Pancreas (tissue), 10 donors: ENCODE measurements at regions not wholly inside any gene's neighbourhood (a gene's known extent, or its start where the extent isn't known, plus 50 kb on each side); places are given as distances from the start of the nearest gene placed in this dataset.
"Not testable (repeated sequence)": the region's sequence is repeated elsewhere in the genome, so short reads cannot be mapped to it uniquely, and the experiment has no call there.

Experiments
- ATAC-seq, 4 donors: fragments of 200-7000 bp; cut with Tn5 transposase; one replicate each; pipeline versions ENCODE4 v1.8.0 to v1.9.1; 2020; ENCODE audit warnings: mild to moderate bottlenecking in 4 of 4, moderate library complexity in 4 of 4
- DNase-seq, 6 donors: peaks; one replicate each; pipeline ENCODE4 v3.0.0-alpha.2; 2020
- FAIRE-seq: peaks from 2 replicates; lab custom pipeline; 2012; peaks lifted over from hg19 to GRCh38; lab: Jason Lieb, UNC
- H3K27ac ChIP-seq, 4 donors: fragments of 200-600 bp; sonication (generic); 1 replicate in 3 of 4; 2 replicates in 1 of 4; pipeline versions ENCODE4 v1.5.0 to v1.8.0; 2020
- H3K27me3 ChIP-seq, 4 donors: fragments of 200-600 bp; one replicate each; pipeline ENCODE4 v1.8.0; 2021
- H3K36me3 ChIP-seq, 3 donors: fragments of 200-600 bp; sonication (generic) in 1 of 3; one replicate each; pipeline versions ENCODE4 v1.5.0 to v1.8.0; 2020 to 2021
- H3K4me1 ChIP-seq, 3 donors: fragments of 200-600 bp; one replicate each; pipeline ENCODE4 v1.8.0; 2021
- H3K4me3 ChIP-seq, 4 donors: fragments of 200-600 bp; sonication (generic) in 2 of 4; one replicate each; pipeline versions ENCODE4 v1.5.0 to v1.8.0; 2020 to 2021
- H3K9me3 ChIP-seq, 4 donors: fragments of 200-600 bp; one replicate each; pipeline ENCODE4 v1.8.0; 2021
- CTCF ChIP-seq, 4 donors: fragments of 200-600 bp; sonication (generic) in 3 of 4; IDR thresholded peaks; one replicate each; pipeline versions ENCODE4 v1.5.0 to v1.8.0; 2021; ENCODE audit warnings: antibody characterized with exemption in 4 of 4
- WGBS, 2 donors: extraction: QIAGEN DNeasy Blood & Tissue Kit; methylation state at CpG; one replicate each; pipeline ENCODE4 v1.1.7; 2013; 5-methylcytosine and 5-hydroxymethylcytosine counted together
- intact Hi-C, 3 donors: fragments of 100-400 bp; cut with DNase I; formaldehyde crosslinking; loops; one replicate each; pipeline versions ENCODE4 v1.11.1 to v1.14.2; 2022
- donor health status: healthy with polysubstance abuse.
- donor health status: DM: no; HTN: no; CAD: no; lungs with moderate emphysema.
- donor health status: DM: no; HTN: no; CAD: no.
- donor health status: control.
- donor health status: control.
- donor health status: Bipolar disorder and iron deficiency.
- donor health status: DM: yes; HTN: yes; CAD: no.
- donor health status: DM: no; HTN: no; CAD: no.
- donor health status: DM: no; HTN: no; CAD: no.
- donor health status: DM: yes; HTN: yes; CAD: no.

- intact Hi-C loops = no loop called here
- no peaks in the 10 kb centered on the region for H3K9me3 ChIP-seq
- ATAC-seq (no peak), FAIRE-seq (no peak), DNase-seq (no peak)
- H3K36me3 ChIP-seq = no peaks in the 10 kb centered on the region
- H3K27ac ChIP-seq = no peak overlapping the region
- TF ChIP-seq CTCF (IDR thresholded peaks at IDR 0.05) = no peak
- H3K27me3 ChIP-seq = no peaks in the 10 kb centered on the region
- 76 to 78% methylated on average over 3 of the region's 3 CpGs for WGBS, 2 donors
- no peak overlapping the region for H3K4me3 ChIP-seq
- H3K4me1 ChIP-seq = no peaks in the 10 kb centered on the region
These were observed 207.1 kb upstream of the RASGEF1B start for GRCh38 chr4:81678801-81679200.

- H3K9me3 ChIP-seq = no peaks in the 10 kb centered on the region
- H3K36me3 ChIP-seq = no peaks in the 10 kb centered on the region
- WGBS, 2 donors = 72 to 76% methylated on average over 5 of the region's 5 CpGs
- ATAC-seq (peak in 2 of 4 donors; percentile 35 to 60), DNase-seq (no peak), FAIRE-seq (no peak)
- no peak overlapping the region for H3K4me3 ChIP-seq
- intact Hi-C loops = no loop called here
- no peak for TF ChIP-seq CTCF (IDR thresholded peaks at IDR 0.05)
- no peak overlapping the region for H3K27ac ChIP-seq
- no peaks in the 10 kb centered on the region for H3K27me3 ChIP-seq
- H3K4me1 ChIP-seq = no peaks in the 10 kb centered on the region
These were observed 204.8 kb upstream of the RASGEF1B start for GRCh38 chr4:81676537-81676936.

- WGBS, 2 donors = 61 to 65% methylated on average over 7 of the region's 7 CpGs
- DNase-seq = no peak
These were observed 204.2 kb upstream of the RASGEF1B start for GRCh38 chr4:81675791-81676393.

GRCh38 chr4:81673961-81674360 lies 202.3 kb upstream of the RASGEF1B start:
- FAIRE-seq = no peak
- no peaks in the 10 kb centered on the region for H3K27me3 ChIP-seq
- H3K4me3 ChIP-seq = no peak overlapping the region
- ATAC-seq = no peak
- no peak overlapping the region for H3K27ac ChIP-seq
- DNase-seq = no peak
- WGBS, 2 donors = 58 to 65% methylated on average over 4 of the region's 4 CpGs
- no peaks in the 10 kb centered on the region for H3K4me1 ChIP-seq
- TF ChIP-seq CTCF (IDR thresholded peaks at IDR 0.05) = no peak
- intact Hi-C loops = no loop called here
- no peaks in the 10 kb centered on the region for H3K36me3 ChIP-seq
- no peaks in the 10 kb centered on the region for H3K9me3 ChIP-seq

More at GRCh38 chr4:81675791-81676393, 204.2 kb upstream of the RASGEF1B start:
- intact Hi-C loops = no loop called here
- TF ChIP-seq CTCF (IDR thresholded peaks at IDR 0.05) = no peak
- Histone ChIP-seq H3K4me3 (no peak overlapping the region), H3K36me3 (no peaks in the 10 kb centered on the region), H3K27me3 (no peaks in the 10 kb centered on the region), H3K27ac (no peak overlapping the region), H3K9me3 (no peaks in the 10 kb centered on the region), H3K4me1 (no peaks in the 10 kb centered on the region)
- ATAC-seq (peak in 2 of 4 donors; percentile 22 to 37), FAIRE-seq (no peak)

- ATAC-seq, H3K9me3 ChIP-seq, DNase-seq, FAIRE-seq, H3K4me3 ChIP-seq, intact Hi-C loops, H3K27me3 ChIP-seq, H3K27ac ChIP-seq, H3K36me3 ChIP-seq, H3K4me1 ChIP-seq: not testable (repeated sequence)
- 68 to 71% methylated on average over 7 of the region's 7 CpGs for WGBS, 2 donors
These were observed 196.6 kb upstream of the RASGEF1B start for GRCh38 chr4:81668328-81668727.
